HCT116 (cell line): ENCODE measurements at regions not wholly inside any gene's neighbourhood (a gene's known extent, or its start where the extent isn't known, plus 50 kb on each side); places are given as distances from the start of the nearest gene placed in this dataset.
A peak's percentile ranks its signal among the peaks of the same experiment; 100 is the strongest.

Experiments
- ATAC-seq: fragments of 200-7000 bp; cut with Tn5 transposase; 2 replicates; pipeline ENCODE4 v1.9.1; 2020; ENCODE audit warnings: mild to moderate bottlenecking, moderate library complexity
- BruUV-seq: library from RNA; stranded (reverse); fragments of 400-500 nt; replicated peaks from 2 replicates; lab custom pipeline; 2021; lab: Mats Ljungman, UMichigan
- CTCF ChIA-PET: fragments of 300-600 bp; sonication (Branson Sonifier 250); formaldehyde crosslinking; loops from one replicate; lab custom pipeline; 2021; ENCODE audit warnings: antibody characterized with exemption; lab: Charles Lee
- POLR2A ChIA-PET: fragments of 300-600, 350-600 bp; sonication (Branson Sonifier 250); formaldehyde crosslinking; loops from one replicate; lab custom pipeline; 2021; ENCODE audit warnings: antibody characterized with exemption; lab: Charles Lee
- RAD21 ChIA-PET, 2 experiments: fragments of 300-600 bp; sonication (Branson Sonifier 250); formaldehyde crosslinking; loops; one replicate each; lab custom pipeline; 2023; ENCODE audit warnings: low total read pairs in 2 of 2; ENCODE audit not compliant: uncharacterized antibody in 2 of 2, unreplicated experiment in 2 of 2, low non-redundant PET in 1 of 2; lab: Charles Lee
- DNase-seq: peaks from one replicate; pipeline ENCODE4 v3.0.0-alpha.2; 2010; ENCODE audit warnings: low read depth, low spot score
- H2AFZ ChIP-seq: fragments of 200-600 bp; shearing (Covaris generic), sonication (generic); 2 replicates; pipeline ENCODE4 v1.6.1; 2017; ENCODE audit warnings: low read depth, mixed run types, mixed read lengths, antibody characterized with exemption, low read length; ENCODE audit not compliant: poor library complexity, severe bottlenecking
- H3K27ac ChIP-seq: 2 replicates; pipeline ENCODE4 v1.5.1; 2012; ENCODE audit warnings: low read depth, low read length
- H3K27me3 ChIP-seq: fragments of 200-600 bp; sonication (generic); 2 replicates; pipeline ENCODE4 v1.6.1; 2016; ENCODE audit warnings: mixed run types, low read length, mixed read lengths; ENCODE audit not compliant: insufficient read depth
- H3K36me3 ChIP-seq, 2 experiments: fragments of 200-500 bp in 1 of 2; fragments of 200-600 bp in 1 of 2; sonication (Bioruptor generic) in 1 of 2; sonication (generic) in 1 of 2; 2 replicates each; pipeline versions ENCODE4 v1.5.1 to v1.6.1; 2014 to 2016; ENCODE audit warnings: low read length in 2 of 2, inconsistent platforms in 1 of 2, mixed read lengths in 1 of 2, mixed run types in 1 of 2; ENCODE audit not compliant: insufficient read depth in 2 of 2, control insufficient read depth in 1 of 2
- H3K4me1 ChIP-seq, 2 experiments: fragments of 200-600 bp in 1 of 2; sonication (generic) in 1 of 2; 2 replicates each; pipeline versions ENCODE4 v1.5.1 to v1.6.1; 2012 to 2017; ENCODE audit warnings: low read length in 2 of 2, inconsistent platforms in 1 of 2, mild to moderate bottlenecking in 1 of 2, mixed read lengths in 1 of 2, mixed run types in 1 of 2, moderate library complexity in 1 of 2; ENCODE audit not compliant: insufficient read depth in 2 of 2, control insufficient read depth in 1 of 2
- H3K4me2 ChIP-seq: fragments of 200-600 bp; sonication (generic); 2 replicates; pipeline ENCODE4 v1.6.1; 2017; ENCODE audit warnings: mixed run types, low read length, mixed read lengths
- H3K4me3 ChIP-seq, 2 experiments: fragments of 200-600 bp in 1 of 2; sonication (generic) in 1 of 2; replicated peaks in 1 of 2; 2 replicates each; pipeline ENCODE4 v1.5.1; 2011 to 2016; ENCODE audit warnings: low read length in 2 of 2, control low read depth in 1 of 2, low read depth in 1 of 2, mild to moderate bottlenecking in 1 of 2, mixed read lengths in 1 of 2, mixed run types in 1 of 2
- H3K79me2 ChIP-seq: fragments of 200-600 bp; sonication (generic); 2 replicates; pipeline ENCODE4 v1.6.1; 2017; ENCODE audit warnings: mild to moderate bottlenecking, mixed run types, low read length, moderate library complexity, mixed read lengths; ENCODE audit not compliant: insufficient read depth
- H3K9ac ChIP-seq: fragments of 200-600 bp; sonication (generic); 2 replicates; pipeline ENCODE4 v1.6.1; 2016; ENCODE audit warnings: low read length, mixed read lengths
- H3K9me2 ChIP-seq: fragments of 200-600 bp; sonication (generic), shearing (Covaris generic); 2 replicates; pipeline ENCODE4 v1.6.1; 2017; ENCODE audit warnings: mixed run types, mild to moderate bottlenecking, moderate library complexity; ENCODE audit not compliant: insufficient read depth
- H3K9me3 ChIP-seq, 2 experiments: fragments of 200-500 bp in 1 of 2; fragments of 200-600 bp in 1 of 2; sonication (Bioruptor generic) in 1 of 2; sonication (generic) in 1 of 2; 2 replicates each; pipeline ENCODE4 v1.6.1; 2014 to 2017; ENCODE audit warnings: low read length in 2 of 2, mixed read lengths in 2 of 2, inconsistent platforms in 1 of 2, low read depth in 1 of 2, mild to moderate bottlenecking in 1 of 2, mixed run types in 1 of 2, moderate library complexity in 1 of 2; ENCODE audit not compliant: control insufficient read depth in 1 of 2, insufficient read depth in 1 of 2
- H4K20me1 ChIP-seq: fragments of 200-600 bp; sonication (generic), shearing (Covaris generic); 2 replicates; pipeline ENCODE4 v1.6.1; 2017; ENCODE audit warnings: mixed run types, mild to moderate bottlenecking, moderate library complexity; ENCODE audit not compliant: insufficient read depth
- CBX3 ChIP-seq: IDR thresholded peaks from 2 replicates; pipeline ENCODE4 v1.6.1; 2012; ENCODE audit warnings: low read depth
- ELF1 ChIP-seq: IDR thresholded peaks from 2 replicates; pipeline ENCODE4 v1.6.1; 2012; ENCODE audit warnings: low read depth, borderline replicate concordance
- EZH2 ChIP-seq: fragments of 200-600 bp; sonication (generic); IDR thresholded peaks from 2 replicates; pipeline ENCODE4 v1.6.1; 2017; ENCODE audit warnings: antibody characterized with exemption, mixed run types
- FOSL1 ChIP-seq: IDR thresholded peaks from 2 replicates; pipeline ENCODE4 v1.6.1; 2012; ENCODE audit warnings: low read depth
- POLR2A ChIP-seq: IDR thresholded peaks from 2 replicates; pipeline ENCODE4 v1.7.0; 2011; ENCODE audit warnings: borderline replicate concordance; ENCODE audit not compliant: insufficient read depth, insufficient read length; ENCODE audit errors: extremely low read depth
- POLR2AphosphoS5 ChIP-seq: IDR thresholded peaks from 2 replicates; pipeline ENCODE4 v1.6.1; 2011; ENCODE audit warnings: mild to moderate bottlenecking, low read depth, low read length, moderate library complexity
- RAD21 ChIP-seq: IDR thresholded peaks from 2 replicates; pipeline ENCODE4 v1.6.1; 2012; ENCODE audit warnings: low read depth, mild to moderate bottlenecking
- SP1 ChIP-seq: IDR thresholded peaks from 2 replicates; pipeline ENCODE4 v1.6.1; 2012; ENCODE audit warnings: low read depth
- TCF7L2 ChIP-seq: IDR thresholded peaks from 2 replicates; pipeline ENCODE4 v1.7.0; 2011; ENCODE audit warnings: borderline replicate concordance, inconsistent platforms; ENCODE audit not compliant: insufficient read depth, insufficient read length; ENCODE audit errors: extremely low read depth
- intact Hi-C: fragments of 100-400 bp; cut with micrococcal nuclease; formaldehyde crosslinking; loops from 2 replicates; pipeline ENCODE4 v1.10.0; 2022
- TF ChIP-seq, protein P1 (sequence below): IDR thresholded peaks from 2 replicates; pipeline ENCODE4 v1.6.1; 2011; ENCODE audit warnings: mild to moderate bottlenecking, low read length, moderate library complexity; ENCODE audit not compliant: insufficient replicate concordance; ENCODE audit errors: extremely low read depth
- TF ChIP-seq, protein P2 (sequence below): IDR thresholded peaks from 2 replicates; pipeline ENCODE4 v1.6.1; 2012; ENCODE audit warnings: low read depth

DNA sequence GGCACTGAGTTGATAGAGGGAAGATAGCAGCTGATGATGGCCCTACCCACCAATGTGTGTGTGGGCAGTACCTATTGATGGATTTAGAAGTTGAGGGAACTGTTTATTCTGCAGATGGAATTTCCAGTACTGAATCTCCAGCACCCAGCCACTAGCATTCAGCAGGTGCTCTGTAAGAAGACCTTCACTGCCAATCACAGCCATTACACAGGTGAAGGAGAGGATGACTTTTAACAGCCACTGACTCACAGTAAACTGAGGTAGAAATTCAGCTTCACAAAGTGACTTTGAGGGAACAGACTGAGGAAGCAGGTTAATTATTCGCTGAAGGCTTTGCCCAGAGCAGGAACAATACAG is 107.8 kb downstream of the GGTLC2 start (continued):
- TF ChIP-seq, protein P1, sequence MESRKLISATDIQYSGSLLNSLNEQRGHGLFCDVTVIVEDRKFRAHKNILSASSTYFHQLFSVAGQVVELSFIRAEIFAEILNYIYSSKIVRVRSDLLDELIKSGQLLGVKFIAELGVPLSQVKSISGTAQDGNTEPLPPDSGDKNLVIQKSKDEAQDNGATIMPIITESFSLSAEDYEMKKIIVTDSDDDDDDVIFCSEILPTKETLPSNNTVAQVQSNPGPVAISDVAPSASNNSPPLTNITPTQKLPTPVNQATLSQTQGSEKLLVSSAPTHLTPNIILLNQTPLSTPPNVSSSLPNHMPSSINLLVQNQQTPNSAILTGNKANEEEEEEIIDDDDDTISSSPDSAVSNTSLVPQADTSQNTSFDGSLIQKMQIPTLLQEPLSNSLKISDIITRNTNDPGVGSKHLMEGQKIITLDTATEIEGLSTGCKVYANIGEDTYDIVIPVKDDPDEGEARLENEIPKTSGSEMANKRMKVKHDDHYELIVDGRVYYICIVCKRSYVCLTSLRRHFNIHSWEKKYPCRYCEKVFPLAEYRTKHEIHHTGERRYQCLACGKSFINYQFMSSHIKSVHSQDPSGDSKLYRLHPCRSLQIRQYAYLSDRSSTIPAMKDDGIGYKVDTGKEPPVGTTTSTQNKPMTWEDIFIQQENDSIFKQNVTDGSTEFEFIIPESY, result no peak
- no peak for TF ChIP-seq EZH2
- TF ChIP-seq, all 23 proteins: peak for 0

DNA sequence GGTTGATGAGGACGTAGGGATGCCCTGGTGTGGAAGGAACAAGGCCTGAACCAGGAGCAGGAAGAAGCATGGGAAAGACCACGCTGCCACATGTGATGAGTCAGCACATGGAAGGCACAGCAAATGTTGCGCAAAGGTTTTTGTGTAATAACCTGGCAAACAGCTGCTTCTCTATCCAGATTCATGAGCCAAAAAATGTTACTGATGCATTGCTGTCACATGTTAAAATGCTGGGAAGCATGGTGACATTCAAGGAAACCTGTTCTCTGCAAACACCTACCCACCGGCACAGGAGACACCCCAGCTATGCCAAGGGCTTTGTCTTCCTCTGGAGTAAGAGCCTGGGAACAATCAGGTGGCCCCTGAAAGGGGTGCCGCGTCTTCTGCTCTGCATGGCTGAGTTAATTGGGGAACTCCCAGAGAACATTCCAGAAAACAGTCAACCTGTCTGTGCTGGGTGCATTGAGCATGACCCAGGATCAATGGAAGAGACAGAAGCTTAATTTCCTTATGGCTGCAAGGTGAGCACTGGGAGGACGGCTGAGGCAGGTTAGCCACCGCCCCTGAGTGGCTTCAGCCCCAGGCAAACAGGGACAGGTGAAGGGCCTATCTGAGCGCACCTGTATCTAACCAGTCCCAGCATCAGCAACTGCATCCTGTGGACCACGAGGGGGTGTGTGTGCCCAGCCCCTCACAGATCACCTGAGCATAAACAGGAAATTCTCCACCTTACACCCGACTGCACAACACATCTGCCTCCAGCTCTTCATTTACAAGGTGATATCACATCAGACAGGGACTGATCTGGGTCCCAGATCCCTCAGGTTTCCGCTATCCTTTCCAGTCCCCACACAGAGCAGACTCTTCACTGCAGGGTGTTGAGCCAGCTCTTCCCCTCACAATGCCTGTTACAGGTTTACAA is 108.4 kb downstream of the GGTLC2 start:
- Histone ChIP-seq H3K4me3 (no peak overlapping the region), H3K9me3 (no peaks in the 10 kb centered on the region), H3K79me2 (no peaks in the 10 kb centered on the region), H3K36me3 (no peaks in the 10 kb centered on the region), H2AFZ (peak overlapping the region; percentile 77), H4K20me1 (no peaks in the 10 kb centered on the region), H3K9me2 (no peaks in the 10 kb centered on the region), H3K27ac (no peak overlapping the region), H3K9ac (no peak overlapping the region), H3K4me2 (peak overlapping the region; percentile 6; the same call in 1 of the 2 replicates), H3K27me3 (no peaks in the 10 kb centered on the region), H3K4me1 (peaks cover 0 to 4% of the 10 kb centered on the region in 2 experiments; a peak in 1 of 4 replicates)
- no TSS peak for BruUV-seq
- peak; percentile 18; the same call in 1 of the 2 replicates for ATAC-seq
- ChIA-PET RAD21 (interaction anchor here (0.5 to 2.0 kb wide), 5 partner anchors 15 to 131 kb away, joined by 3 to 4 read pairs (median 4); no protein-coding TSS in a partner anchor), CTCF (interaction anchor here (0.7 to 4.0 kb wide), 21 partner anchors 8 to 289 kb away, joined by 3 to 63 read pairs (median 7); no protein-coding TSS in a partner anchor), POLR2A (interaction anchor here (1.0 kb wide), 1 partner anchor 17 kb away, joined by 4 read pairs; no protein-coding TSS in a partner anchor)
- intact Hi-C loops, result loop anchor here (5.0 kb wide), 1 partner anchor 129 kb away; no protein-coding TSS in a partner anchor
- DNase-seq, result no peak
- TF ChIP-seq RAD21, result no peak
- no peak for TF ChIP-seq CBX3
- no peak for TF ChIP-seq ELF1
- TF ChIP-seq POLR2A, result no peak
- TF ChIP-seq POLR2AphosphoS5, result no peak
- TF ChIP-seq SP1, result no peak
- TF ChIP-seq FOSL1, result no peak
- no peak for TF ChIP-seq TCF7L2
- TF ChIP-seq, protein P2, sequence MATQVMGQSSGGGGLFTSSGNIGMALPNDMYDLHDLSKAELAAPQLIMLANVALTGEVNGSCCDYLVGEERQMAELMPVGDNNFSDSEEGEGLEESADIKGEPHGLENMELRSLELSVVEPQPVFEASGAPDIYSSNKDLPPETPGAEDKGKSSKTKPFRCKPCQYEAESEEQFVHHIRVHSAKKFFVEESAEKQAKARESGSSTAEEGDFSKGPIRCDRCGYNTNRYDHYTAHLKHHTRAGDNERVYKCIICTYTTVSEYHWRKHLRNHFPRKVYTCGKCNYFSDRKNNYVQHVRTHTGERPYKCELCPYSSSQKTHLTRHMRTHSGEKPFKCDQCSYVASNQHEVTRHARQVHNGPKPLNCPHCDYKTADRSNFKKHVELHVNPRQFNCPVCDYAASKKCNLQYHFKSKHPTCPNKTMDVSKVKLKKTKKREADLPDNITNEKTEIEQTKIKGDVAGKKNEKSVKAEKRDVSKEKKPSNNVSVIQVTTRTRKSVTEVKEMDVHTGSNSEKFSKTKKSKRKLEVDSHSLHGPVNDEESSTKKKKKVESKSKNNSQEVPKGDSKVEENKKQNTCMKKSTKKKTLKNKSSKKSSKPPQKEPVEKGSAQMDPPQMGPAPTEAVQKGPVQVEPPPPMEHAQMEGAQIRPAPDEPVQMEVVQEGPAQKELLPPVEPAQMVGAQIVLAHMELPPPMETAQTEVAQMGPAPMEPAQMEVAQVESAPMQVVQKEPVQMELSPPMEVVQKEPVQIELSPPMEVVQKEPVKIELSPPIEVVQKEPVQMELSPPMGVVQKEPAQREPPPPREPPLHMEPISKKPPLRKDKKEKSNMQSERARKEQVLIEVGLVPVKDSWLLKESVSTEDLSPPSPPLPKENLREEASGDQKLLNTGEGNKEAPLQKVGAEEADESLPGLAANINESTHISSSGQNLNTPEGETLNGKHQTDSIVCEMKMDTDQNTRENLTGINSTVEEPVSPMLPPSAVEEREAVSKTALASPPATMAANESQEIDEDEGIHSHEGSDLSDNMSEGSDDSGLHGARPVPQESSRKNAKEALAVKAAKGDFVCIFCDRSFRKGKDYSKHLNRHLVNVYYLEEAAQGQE, result no peak
